ENCODE measurements at regions not wholly inside any gene's neighbourhood (a gene's known extent, or its start where the extent isn't known, plus 50 kb on each side); places are given as distances from the start of the nearest gene placed in this dataset.

DNA sequence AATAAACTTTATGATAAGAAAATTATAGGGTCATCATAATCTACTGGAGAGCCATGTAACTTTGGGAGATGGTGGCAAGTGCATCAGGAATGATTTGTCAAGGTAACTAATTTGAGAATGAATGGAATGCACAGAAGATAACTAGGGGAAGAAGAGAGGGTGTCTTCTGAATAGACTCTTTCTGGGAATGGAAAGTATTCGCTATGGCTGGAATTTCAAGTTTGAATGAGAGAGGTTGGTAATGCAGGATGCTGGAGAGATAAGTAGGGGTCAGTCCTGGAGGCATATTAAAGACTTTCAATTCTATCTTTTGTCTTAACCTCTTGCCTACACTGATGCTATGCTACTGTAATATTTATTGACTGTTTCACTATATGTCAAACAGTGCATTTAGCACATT, 714.2 kb downstream of the CETN3 start:
- FAIRE-seq = no peak

More for the DNA sequence above, 714.2 kb downstream of the CETN3 start:
- H3K4ac ChIP-seq (replicated peaks; ENCODE audit: insufficient read length, low read depth, low read length) = no peak overlapping the region
- H2BK12ac ChIP-seq (ENCODE audit: low read depth, low read length) = no peak overlapping the region
- H2BK20ac ChIP-seq (ENCODE audit: low read length) = no peak overlapping the region
- no peaks in the 10 kb centered on the region for H3K23me2 ChIP-seq (ENCODE audit: low read depth, low read length)
- no peaks in the 10 kb centered on the region for H3K79me2 ChIP-seq (ENCODE audit: control insufficient read depth in 1 of 2, insufficient read depth in 2 of 2, low read length in 2 of 2)
- ChIA-PET CTCF (ENCODE audit: partially characterized antibody) (no interaction called here), POLR2A (ENCODE audit: partially characterized antibody) (no interaction called here)
- no peak overlapping the region for H2AK5ac ChIP-seq (ENCODE audit: low read depth, low read length)
- WGBS, 2 experiments (ENCODE audit: extremely low coverage in 1 of 2, insufficient coverage in 1 of 2, insufficient read length in 1 of 2, insufficient replicate concordance in 2 of 2, low coverage in 1 of 2, low lambda C conversion rate in 2 of 2, missing lambda C conversion rate in 1 of 2) = 81% methylated on average over 1 of the region's 1 CpG; no CpG with 5 or more reads in 1 of the 2 experiments
- H3K27me3 ChIP-seq (replicated peaks in 1 of 4; ENCODE audit: control insufficient read depth in 3 of 4, extremely low read depth in 1 of 4, insufficient read depth in 3 of 4, low read length in 3 of 4) = no peaks in the 10 kb centered on the region
- H4K91ac ChIP-seq (replicated peaks; ENCODE audit: insufficient read length, low read length) = no peak overlapping the region
- H4K5ac ChIP-seq (ENCODE audit: insufficient read length, low read depth, low read length) = no peak overlapping the region
- no peak overlapping the region for H3K18ac ChIP-seq (ENCODE audit: extremely low read depth, low read length)
- H3K36me3 ChIP-seq (ENCODE audit: control insufficient read depth in 2 of 4, insufficient read depth in 4 of 4, low read length in 3 of 4) = no peaks in the 10 kb centered on the region
- H2AFZ ChIP-seq (ENCODE audit: low read length) = no peak overlapping the region
- no peaks in the 10 kb centered on the region for H3K79me1 ChIP-seq (ENCODE audit: low read depth, low read length)
- H3K27ac ChIP-seq (ENCODE audit: low read depth, low read length) = no peak overlapping the region
- H4K8ac ChIP-seq (ENCODE audit: extremely low read depth, insufficient read depth, low read length) = no peak overlapping the region
- H3K4me2 ChIP-seq (ENCODE audit: insufficient read depth in 1 of 2, low read depth in 2 of 2, low read length in 2 of 2) = no peak overlapping the region
- H3K9ac ChIP-seq (replicated peaks in 1 of 4; ENCODE audit: extremely low read depth in 1 of 4, low read depth in 3 of 4, low read length in 3 of 4) = no peak overlapping the region
- TF ChIP-seq RXRA (IDR thresholded peaks at IDR 0.05; ENCODE audit: insufficient read depth, low read depth, low read length) (no peak), CTBP2 (IDR thresholded peaks at IDR 0.05; ENCODE audit: borderline replicate concordance, insufficient read depth, insufficient read length, low read length) (no peak), BACH1 (IDR thresholded peaks at IDR 0.05; ENCODE audit: low read length) (no peak), HDAC2 (IDR thresholded peaks at IDR 0.05; ENCODE audit: borderline replicate concordance in 1 of 2, low read depth in 2 of 2, low read length in 2 of 2) (no peak), GABPA (IDR thresholded peaks at IDR 0.05; ENCODE audit: borderline replicate concordance, insufficient read depth, low read length) (no peak), YY1 (IDR thresholded peaks at IDR 0.05; ENCODE audit: low read depth, low read length) (no peak), ZNF274 (IDR thresholded peaks at IDR 0.05; ENCODE audit: borderline replicate concordance, extremely low read depth, low read length) (no peak), SP4 (IDR thresholded peaks at IDR 0.05; ENCODE audit: low read length) (no peak), KDM5A (IDR thresholded peaks at IDR 0.05; ENCODE audit: low read length) (no peak), HDAC6 (IDR thresholded peaks at IDR 0.05; ENCODE audit: low read depth, low read length) (no peak)
- H3K14ac ChIP-seq (ENCODE audit: insufficient read length) = no peak overlapping the region
- H4K20me1 ChIP-seq (replicated peaks in 1 of 2; ENCODE audit: control insufficient read depth in 1 of 2, insufficient read depth in 2 of 2, low read length in 2 of 2) = no peaks in the 10 kb centered on the region
- no peak overlapping the region for H2BK120ac ChIP-seq (replicated peaks; ENCODE audit: low read depth, low read length)
- no peaks in the 10 kb centered on the region for H3K9me3 ChIP-seq (ENCODE audit: insufficient read depth in 2 of 2, low read depth in 1 of 2, low read length in 1 of 2)
- DNase-seq (ENCODE audit: low read depth in 1 of 2, low spot score in 2 of 2) = no peak
- no peak overlapping the region for H2BK15ac ChIP-seq (ENCODE audit: low read length)
- no peak overlapping the region for H3K56ac ChIP-seq (replicated peaks; ENCODE audit: insufficient read length, low read depth, low read length)
- no peak overlapping the region for H3K23ac ChIP-seq (ENCODE audit: insufficient read length)
- H2BK5ac ChIP-seq (ENCODE audit: low read depth, low read length) = no peak overlapping the region
- no peak overlapping the region for H3K4me3 ChIP-seq (ENCODE audit: extremely low read depth in 1 of 4, insufficient read depth in 2 of 4, low read depth in 3 of 4, low read length in 4 of 4)
- H3K4me1 ChIP-seq (replicated peaks in 1 of 4; ENCODE audit: control insufficient read depth in 3 of 4, insufficient read depth in 4 of 4, low read length in 3 of 4) = peaks cover 0 to 9% (median under 1%) of the 10 kb centered on the region in 4 experiments; a peak in 2 of 7 replicates
